ENCODE measurements at regions not wholly inside any gene's neighbourhood (a gene's known extent, or its start where the extent isn't known, plus 50 kb on each side); places are given as distances from the start of the nearest gene placed in this dataset.

GRCh38 chr5:171509467-171509866 lies 90.0 kb downstream of the FGF18 start:
- no peak for DNase-seq

- no peak for DNase-seq
Observed at GRCh38 chr5:171512397-171512796, 93.0 kb downstream of the FGF18 start.

- DNase-seq, result no peak
Observed at GRCh38 chr5:171513591-171513990, 94.1 kb downstream of the FGF18 start.

GRCh38 chr5:171518916-171519315 lies 99.5 kb downstream of the FGF18 start:
- no peak for DNase-seq

GRCh38 chr5:171520300-171521174 lies 101.1 kb downstream of the FGF18 start:
- DNase-seq, result peak in 2 of 3 donors; percentile 24 to 69

- DNase-seq, result peak in 2 of 3 donors; percentile 52 to 80
Observed at GRCh38 chr5:171521219-171521633, 101.8 kb downstream of the FGF18 start.

- no peak for DNase-seq
Observed at GRCh38 chr5:171521679-171522078, 102.2 kb downstream of the FGF18 start.

GRCh38 chr5:171523781-171524180 lies 104.3 kb downstream of the FGF18 start:
- no peak for DNase-seq

GRCh38 chr5:171524466-171524865 lies 105.0 kb downstream of the FGF18 start:
- DNase-seq, result peak; percentile 45 to 87 (median 62)

- DNase-seq, result peak in 1 of 3 donors; percentile 64
Observed at GRCh38 chr5:171525085-171525484, 105.6 kb downstream of the FGF18 start.

GRCh38 chr5:171528036-171528435 lies 108.6 kb downstream of the FGF18 start:
- DNase-seq, result no peak

GRCh38 chr5:171528865-171529614 lies 109.6 kb downstream of the FGF18 start:
- DNase-seq, result peak in 1 of 3 donors; percentile 64

GRCh38 chr5:171531638-171532037 lies 112.2 kb downstream of the FGF18 start:
- no peak for DNase-seq

GRCh38 chr5:171533153-171533552 lies 113.7 kb downstream of the FGF18 start:
- DNase-seq, result no peak

- DNase-seq, result no peak
Observed at GRCh38 chr5:171534043-171534895, 114.8 kb downstream of the FGF18 start.

GRCh38 chr5:171535162-171535561 lies 115.7 kb downstream of the FGF18 start:
- DNase-seq, result no peak

- no peak for DNase-seq
Observed at GRCh38 chr5:171537070-171537849, 117.8 kb downstream of the FGF18 start.

- DNase-seq, result no peak
Observed at GRCh38 chr5:171537923-171538537, 118.6 kb downstream of the FGF18 start.

- DNase-seq, result no peak
Observed at GRCh38 chr5:171538681-171539080, 119.2 kb downstream of the FGF18 start.

- no peak for DNase-seq
Observed at GRCh38 chr5:171540865-171541264, 121.4 kb downstream of the FGF18 start.

- no peak for DNase-seq
Observed at GRCh38 chr5:171541341-171541776, 121.9 kb downstream of the FGF18 start.
